H1 (cell line): ENCODE measurements at regions not wholly inside any gene's neighbourhood (a gene's known extent, or its start where the extent isn't known, plus 50 kb on each side); places are given as distances from the start of the nearest gene placed in this dataset.

Experiments used
- GABPA ChIP-seq: IDR thresholded peaks from 2 replicates; pipeline ENCODE4 v1.6.1; 2011; ENCODE audit warnings: mild to moderate bottlenecking, low read length, moderate library complexity, borderline replicate concordance; ENCODE audit not compliant: insufficient read depth
- GTF2F1 ChIP-seq: IDR thresholded peaks from 2 replicates; pipeline ENCODE4 v1.6.1; 2012; ENCODE audit warnings: low read depth, low read length, improper control_type of control experiment, borderline replicate concordance
- SP2 ChIP-seq: IDR thresholded peaks from 2 replicates; pipeline ENCODE4 v1.6.1; 2012; ENCODE audit warnings: mild to moderate bottlenecking, low read length, inconsistent platforms
- SRF ChIP-seq: IDR thresholded peaks from 2 replicates; pipeline ENCODE4 v1.6.1; 2011; ENCODE audit warnings: mild to moderate bottlenecking, low read depth, low read length, moderate library complexity
- TF ChIP-seq, protein P1 (sequence below): IDR thresholded peaks from 2 replicates; pipeline ENCODE4 v1.6.1; 2011; ENCODE audit warnings: low read depth, mild to moderate bottlenecking, low read length; ENCODE audit not compliant: insufficient read depth

DNA sequence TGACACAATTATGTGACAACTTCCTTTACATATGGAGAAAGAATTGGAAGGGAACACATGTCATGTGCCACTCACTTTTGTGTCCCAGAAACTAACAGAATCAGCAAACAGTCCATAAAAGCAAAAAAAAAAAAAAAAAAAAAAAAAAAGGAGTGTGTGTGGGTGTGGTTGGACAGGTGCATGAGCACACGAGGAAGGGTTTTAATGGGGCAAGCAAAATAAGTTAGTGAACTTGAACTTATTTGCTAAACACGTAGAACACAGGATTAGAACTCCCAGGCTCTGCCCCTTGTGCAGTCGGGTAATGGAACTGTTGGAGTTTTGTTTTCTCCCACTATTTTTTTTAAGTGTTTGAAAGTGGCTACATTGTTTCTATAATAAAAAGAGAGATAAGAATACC is 74.8 kb upstream of the PJA2 start (continued):
- TF ChIP-seq, protein P1, sequence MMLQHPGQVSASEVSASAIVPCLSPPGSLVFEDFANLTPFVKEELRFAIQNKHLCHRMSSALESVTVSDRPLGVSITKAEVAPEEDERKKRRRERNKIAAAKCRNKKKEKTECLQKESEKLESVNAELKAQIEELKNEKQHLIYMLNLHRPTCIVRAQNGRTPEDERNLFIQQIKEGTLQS = no peak
- TF ChIP-seq SP2 (no peak), GTF2F1 (no peak), GABPA (no peak), SRF (no peak)
